LNCaP clone FGC (cell line): ENCODE measurements at regions not wholly inside any gene's neighbourhood (a gene's known extent, or its start where the extent isn't known, plus 50 kb on each side); places are given as distances from the start of the nearest gene placed in this dataset.
"Not testable (repeated sequence)": the region's sequence is repeated elsewhere in the genome, so short reads cannot be mapped to it uniquely, and the experiment has no call there.

Experiments
- DNase-seq: peaks from one replicate; pipeline ENCODE4 v3.0.0-alpha.2; 2011; ENCODE audit warnings: low read depth
- H3K4me3 ChIP-seq: 2 replicates; pipeline ENCODE4 v1.5.1; 2011; ENCODE audit warnings: mild to moderate bottlenecking, low read depth, low read length, control low read depth
- TF ChIP-seq, protein P1 (sequence below): IDR thresholded peaks from 2 replicates; pipeline ENCODE4 v1.5.1; 2012; ENCODE audit warnings: mild to moderate bottlenecking; ENCODE audit not compliant: control insufficient read depth, insufficient read depth; ENCODE audit errors: extremely low read depth

DNA sequence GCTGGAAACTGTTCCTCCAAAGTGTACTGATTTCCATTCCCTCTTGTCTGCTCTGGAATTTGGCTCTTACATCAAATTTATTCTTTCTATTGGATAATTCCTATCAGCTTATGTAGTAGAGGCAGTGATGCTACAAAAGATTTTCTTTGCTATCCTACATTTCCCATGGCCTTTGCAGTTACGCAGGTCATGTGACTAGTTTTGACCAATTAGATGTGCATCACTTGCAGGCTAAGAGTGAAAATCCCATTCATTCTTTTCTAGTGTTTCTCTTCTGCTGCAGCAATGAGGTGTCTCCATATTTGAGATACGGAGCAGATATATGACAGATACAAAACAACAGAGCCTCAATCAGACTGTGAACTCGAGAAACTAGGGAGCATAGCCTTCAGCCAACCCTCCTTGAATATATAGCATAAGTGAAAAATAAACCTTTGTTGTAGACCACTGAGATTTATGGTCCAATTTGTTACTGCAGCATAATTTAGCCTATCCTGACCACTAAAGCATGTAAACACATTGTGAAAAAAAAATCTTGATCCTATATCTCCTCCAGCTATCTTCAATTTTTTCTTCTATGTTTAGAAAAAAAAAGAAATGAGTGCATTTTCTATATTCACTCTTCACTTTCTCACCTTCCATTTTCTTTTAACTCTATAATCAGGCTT, 102.0 kb downstream of the HNMT start:
- DNase-seq = no peak
- TF ChIP-seq, protein P1, sequence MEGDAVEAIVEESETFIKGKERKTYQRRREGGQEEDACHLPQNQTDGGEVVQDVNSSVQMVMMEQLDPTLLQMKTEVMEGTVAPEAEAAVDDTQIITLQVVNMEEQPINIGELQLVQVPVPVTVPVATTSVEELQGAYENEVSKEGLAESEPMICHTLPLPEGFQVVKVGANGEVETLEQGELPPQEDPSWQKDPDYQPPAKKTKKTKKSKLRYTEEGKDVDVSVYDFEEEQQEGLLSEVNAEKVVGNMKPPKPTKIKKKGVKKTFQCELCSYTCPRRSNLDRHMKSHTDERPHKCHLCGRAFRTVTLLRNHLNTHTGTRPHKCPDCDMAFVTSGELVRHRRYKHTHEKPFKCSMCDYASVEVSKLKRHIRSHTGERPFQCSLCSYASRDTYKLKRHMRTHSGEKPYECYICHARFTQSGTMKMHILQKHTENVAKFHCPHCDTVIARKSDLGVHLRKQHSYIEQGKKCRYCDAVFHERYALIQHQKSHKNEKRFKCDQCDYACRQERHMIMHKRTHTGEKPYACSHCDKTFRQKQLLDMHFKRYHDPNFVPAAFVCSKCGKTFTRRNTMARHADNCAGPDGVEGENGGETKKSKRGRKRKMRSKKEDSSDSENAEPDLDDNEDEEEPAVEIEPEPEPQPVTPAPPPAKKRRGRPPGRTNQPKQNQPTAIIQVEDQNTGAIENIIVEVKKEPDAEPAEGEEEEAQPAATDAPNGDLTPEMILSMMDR = no peak
- H3K4me3 ChIP-seq = no peak overlapping the region

DNA sequence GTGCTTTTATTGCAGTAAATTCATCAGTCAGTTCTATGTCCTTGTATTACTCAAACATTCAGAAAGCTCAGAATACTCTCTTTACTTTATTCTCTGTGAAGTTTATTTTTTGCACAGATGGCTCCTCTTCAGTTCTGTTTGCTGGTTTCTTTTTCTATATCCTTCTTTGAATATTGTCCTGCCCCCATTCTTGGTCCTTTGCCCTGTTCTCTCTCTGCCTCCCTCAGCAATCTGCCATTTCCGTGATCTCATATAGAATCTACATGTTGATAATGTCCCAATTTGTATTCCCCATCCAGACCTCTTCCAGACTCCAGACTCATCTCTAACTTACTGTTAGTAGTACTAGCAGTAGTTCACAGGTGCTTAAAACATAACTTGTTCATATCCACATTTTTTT, 102.6 kb downstream of the HNMT start:
- H3K4me3 ChIP-seq = no peak overlapping the region
- no peak for DNase-seq
- TF ChIP-seq, protein P1 = no peak

DNA sequence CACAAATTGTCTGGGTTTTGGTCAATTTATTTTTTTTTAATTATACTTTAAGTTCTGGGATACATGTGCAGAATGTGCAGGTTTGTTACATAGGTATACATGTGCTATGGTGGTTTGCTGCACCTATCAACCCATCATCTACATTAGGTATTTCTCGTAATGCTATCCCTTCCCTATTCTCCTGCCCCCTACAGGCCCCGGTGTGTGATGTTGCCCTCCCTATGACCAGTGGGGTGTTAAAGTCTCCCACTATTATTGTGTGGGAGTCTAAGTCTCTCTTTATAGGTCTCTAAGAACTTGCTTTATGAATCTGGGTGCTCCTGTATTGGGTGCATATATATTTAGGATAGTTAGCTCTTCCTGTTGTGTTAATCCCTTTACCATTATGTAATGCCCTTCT, 104.4 kb downstream of the HNMT start:
- not testable (repeated sequence) for DNase-seq, H3K4me3 ChIP-seq

DNA sequence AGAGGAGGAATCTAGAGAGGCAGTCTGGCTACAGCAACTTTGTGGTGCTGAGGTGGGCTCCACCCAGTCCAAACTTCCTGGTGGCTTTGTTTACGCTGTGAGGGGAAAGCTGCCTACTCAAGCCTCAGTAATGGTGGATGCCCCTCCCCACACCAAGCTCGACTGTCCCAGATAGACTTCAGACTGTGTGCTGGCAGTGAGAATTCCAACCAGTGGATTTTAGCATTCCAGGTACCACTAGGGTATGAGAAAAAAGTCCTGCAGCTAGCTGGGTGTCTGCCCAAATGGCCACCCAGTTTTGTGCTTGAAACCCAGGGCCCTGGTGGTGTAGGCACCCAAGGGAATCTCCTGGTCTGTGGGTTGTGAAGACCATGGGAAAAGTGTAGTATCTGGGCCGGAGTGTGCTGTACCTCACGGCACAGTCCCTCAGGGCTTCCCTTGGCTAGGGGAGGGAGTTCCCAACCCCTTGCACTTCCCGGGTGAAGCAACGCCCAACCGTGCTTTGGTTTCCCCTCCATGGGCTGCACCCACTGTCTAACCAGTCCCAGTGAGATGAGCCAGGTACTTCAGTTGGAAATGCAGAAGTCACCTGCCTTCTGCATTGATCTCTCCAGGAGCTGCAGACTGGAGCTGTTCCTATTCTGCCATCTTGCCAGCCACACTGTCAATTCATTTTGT, 106.9 kb downstream of the HNMT start:
- not testable (repeated sequence) for H3K4me3 ChIP-seq, DNase-seq

DNA sequence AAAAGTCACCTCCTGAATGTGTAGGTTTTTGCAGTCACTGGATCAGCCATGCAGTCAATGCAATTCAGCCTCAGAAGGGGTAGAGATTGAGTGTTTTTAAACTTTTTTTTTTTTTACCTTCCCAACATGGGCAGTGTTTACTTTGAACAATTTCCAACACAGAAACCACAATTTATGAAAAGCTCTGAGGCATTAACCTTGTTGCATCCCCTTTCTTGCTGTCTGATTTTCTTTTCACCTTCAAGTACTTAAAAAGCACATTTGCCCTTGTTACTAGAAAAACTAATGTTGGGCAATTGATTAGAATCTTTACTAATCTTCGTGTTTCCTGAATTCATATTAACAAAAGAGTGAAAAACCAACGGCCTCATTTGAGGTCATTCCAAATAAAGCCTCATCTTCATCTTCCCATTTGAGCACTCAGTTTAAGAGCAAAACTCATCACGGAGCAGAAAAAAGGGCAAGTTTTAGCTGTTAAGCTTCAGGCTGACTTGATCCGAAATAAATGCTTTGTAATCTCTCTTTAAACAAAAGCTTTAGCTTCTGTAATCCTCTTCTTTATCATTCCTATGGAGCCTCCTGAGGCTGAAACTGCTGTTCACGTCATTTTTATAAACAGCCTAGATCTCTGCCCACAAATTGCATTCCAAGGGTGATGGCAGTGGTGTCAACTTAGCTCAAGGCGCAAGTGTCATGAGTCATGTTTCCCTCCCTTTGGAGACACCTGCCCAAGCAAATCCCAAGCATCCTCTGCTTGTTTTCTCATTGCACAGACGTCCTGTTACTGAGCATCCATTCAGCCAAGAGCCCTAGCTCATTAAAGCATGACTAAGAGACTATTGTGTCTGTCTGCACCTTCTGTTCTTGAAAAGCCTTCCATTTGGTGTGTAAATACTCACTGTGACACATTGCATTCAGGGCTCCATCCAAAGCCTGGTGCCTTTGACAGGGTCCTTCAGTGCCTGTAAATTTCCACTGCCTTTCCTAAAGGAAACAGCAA, 107.7 kb downstream of the HNMT start:
- TF ChIP-seq, protein P1 = no peak
- no peak for DNase-seq
- H3K4me3 ChIP-seq = no peak overlapping the region

DNA sequence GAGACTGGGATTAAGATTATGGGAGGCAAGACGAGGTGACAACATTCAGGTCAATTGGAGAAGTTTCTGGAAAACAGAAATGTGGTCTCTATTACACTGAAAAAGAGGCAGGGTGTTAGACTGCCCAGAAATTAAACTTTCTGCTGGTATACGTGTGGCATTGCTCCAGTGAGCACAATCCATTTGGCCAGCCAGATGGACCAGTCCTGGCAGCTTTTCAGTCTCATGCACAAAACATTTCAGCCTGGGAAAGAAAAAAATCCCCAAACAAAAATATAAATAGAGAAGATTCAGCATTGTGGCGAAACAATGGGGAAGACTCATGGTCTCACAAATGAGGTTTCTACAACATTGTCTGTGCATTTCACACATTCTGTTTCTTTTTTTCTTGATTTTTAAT, 113.9 kb downstream of the HNMT start:
- TF ChIP-seq, protein P1 = no peak
- no peak overlapping the region for H3K4me3 ChIP-seq
- no peak for DNase-seq

DNA sequence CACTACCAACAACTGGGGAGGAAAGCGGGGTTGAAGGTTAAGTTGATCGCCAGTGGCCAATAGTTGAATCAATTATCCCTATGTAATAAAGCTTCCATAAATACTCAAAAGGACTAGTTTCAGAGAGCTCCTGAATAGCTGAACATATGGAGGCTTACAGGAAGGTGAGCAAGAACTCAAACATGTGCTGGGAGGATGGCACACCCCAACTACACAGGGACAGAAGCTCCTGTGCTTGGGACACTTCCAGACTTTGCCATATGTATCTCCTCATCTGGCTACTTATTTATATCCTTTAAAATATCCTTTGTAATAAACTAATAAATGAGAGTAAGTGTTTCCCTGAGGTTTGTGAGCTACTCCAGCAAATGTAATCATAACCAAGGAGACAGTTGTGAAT, 115.7 kb downstream of the HNMT start:
- no peak overlapping the region for H3K4me3 ChIP-seq
- TF ChIP-seq, protein P1 = no peak
- no peak for DNase-seq
